ENCODE measurements at regions not wholly inside any gene's neighbourhood (a gene's known extent, or its start where the extent isn't known, plus 50 kb on each side); places are given as distances from the start of the nearest gene placed in this dataset.

DNA sequence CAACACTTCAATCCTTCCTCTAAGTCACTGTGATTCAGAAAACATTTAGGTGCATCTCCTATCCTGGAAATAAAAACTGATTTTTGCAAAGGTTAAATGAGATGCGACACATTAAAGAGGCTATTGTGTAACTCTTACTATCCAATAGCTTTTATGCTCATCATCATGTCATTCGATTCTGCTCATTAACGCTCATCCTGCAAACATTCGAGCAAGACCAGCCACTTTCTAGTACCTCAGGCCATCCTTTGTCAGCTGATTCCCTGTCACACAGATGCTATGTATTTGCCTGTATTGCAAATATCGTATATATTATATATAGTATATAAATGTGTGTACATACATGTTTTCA, 131.6 kb downstream of the TLR5 start:
- TF ChIP-seq CTCF (IDR thresholded peaks at IDR 0.05) (no peak), CEBPB (IDR thresholded peaks at IDR 0.05) (no peak), EP300 (IDR thresholded peaks at IDR 0.05) (no peak), SREBF2 (IDR thresholded peaks at IDR 0.05) (no peak), POLR2A (IDR thresholded peaks at IDR 0.05; ENCODE audit: low read length) (no peak)
